Heart left ventricle (tissue), 13 donors: ENCODE measurements at regions not wholly inside any gene's neighbourhood (a gene's known extent, or its start where the extent isn't known, plus 50 kb on each side); places are given as distances from the start of the nearest gene placed in this dataset.

Experiments used
- POLR2A ChIP-seq, 2 donors: fragments of 450-650 bp; IDR thresholded peaks; one replicate each; pipeline ENCODE4 v1.6.1; 2017; ENCODE audit warnings: antibody characterized with exemption in 2 of 2, mild to moderate bottlenecking in 2 of 2, moderate library complexity in 2 of 2
- TF ChIP-seq, protein P1 (sequence below), 12 donors: fragments of 200-600 bp; sonication (generic) in 4 of 12; IDR thresholded peaks; one replicate each; pipeline versions ENCODE4 v1.5.0 to v1.8.0; 2018 to 2022; ENCODE audit warnings: antibody characterized with exemption in 12 of 12, mild to moderate bottlenecking in 5 of 12
- donor health status: ischemic (EF 13 %, LVEDD 7.1; RV severe dilation, severe dysfunction).
- donor health status: DM: no; HTN: yes; CAD: no.
- donor health status: DM: no; HTN: no; CAD: no.
- donor health status: ischemic (EF 25% LVEDD 6.9; RV normal size, moderate dysfunction).
- donor health status: ischemic (EF 25% LVEDD 5.7; RV mildly dilated, moderate dysfunction).
- donor health status: ischemic (EF 35%, LVEDD 5.7; RV mildly dilated, moderate dysfunction).
- donor health status: nonischemic (EF 11% LVEDD 7.7; RV severe dilation, severe dysfunction).
- donor health status: DM: yes; HTN: yes; CAD: no.
- donor health status: PGD.
- donor health status: ischemic (EF 29% LVEDD 5.4; RV normal size, mild dysfunction).
- donor health status: nonischemic (EF 23%, LVEDD 6.1; RV moderate dilation, normal function).

DNA sequence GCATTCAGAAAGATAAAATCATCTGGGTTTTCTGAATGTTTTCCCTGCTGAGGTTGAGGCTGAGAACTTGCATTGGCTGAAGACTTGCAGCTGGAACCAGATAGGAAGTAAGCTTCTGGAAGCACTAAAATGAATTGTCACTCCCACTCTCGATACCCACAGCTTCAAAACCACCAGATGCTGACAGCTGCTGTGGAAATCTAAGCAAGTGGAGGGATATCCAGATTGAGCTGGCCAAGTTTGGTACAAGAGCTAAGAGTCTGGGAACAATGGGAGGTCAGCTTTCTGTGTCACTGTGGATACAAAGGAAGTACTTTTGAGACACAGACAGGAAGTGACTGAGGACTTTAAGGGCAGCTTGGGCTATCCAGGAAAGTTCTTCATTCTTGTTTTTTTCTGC, 51.3 kb upstream of the CD44 start:
- TF ChIP-seq, protein P1, sequence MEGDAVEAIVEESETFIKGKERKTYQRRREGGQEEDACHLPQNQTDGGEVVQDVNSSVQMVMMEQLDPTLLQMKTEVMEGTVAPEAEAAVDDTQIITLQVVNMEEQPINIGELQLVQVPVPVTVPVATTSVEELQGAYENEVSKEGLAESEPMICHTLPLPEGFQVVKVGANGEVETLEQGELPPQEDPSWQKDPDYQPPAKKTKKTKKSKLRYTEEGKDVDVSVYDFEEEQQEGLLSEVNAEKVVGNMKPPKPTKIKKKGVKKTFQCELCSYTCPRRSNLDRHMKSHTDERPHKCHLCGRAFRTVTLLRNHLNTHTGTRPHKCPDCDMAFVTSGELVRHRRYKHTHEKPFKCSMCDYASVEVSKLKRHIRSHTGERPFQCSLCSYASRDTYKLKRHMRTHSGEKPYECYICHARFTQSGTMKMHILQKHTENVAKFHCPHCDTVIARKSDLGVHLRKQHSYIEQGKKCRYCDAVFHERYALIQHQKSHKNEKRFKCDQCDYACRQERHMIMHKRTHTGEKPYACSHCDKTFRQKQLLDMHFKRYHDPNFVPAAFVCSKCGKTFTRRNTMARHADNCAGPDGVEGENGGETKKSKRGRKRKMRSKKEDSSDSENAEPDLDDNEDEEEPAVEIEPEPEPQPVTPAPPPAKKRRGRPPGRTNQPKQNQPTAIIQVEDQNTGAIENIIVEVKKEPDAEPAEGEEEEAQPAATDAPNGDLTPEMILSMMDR (IDR thresholded peaks at IDR 0.05) = no peak
- no peak for TF ChIP-seq POLR2A (IDR thresholded peaks at IDR 0.05)
